ENCODE measurements at regions not wholly inside any gene's neighbourhood (a gene's known extent, or its start where the extent isn't known, plus 50 kb on each side); places are given as distances from the start of the nearest gene placed in this dataset.
A peak's percentile ranks its signal among the peaks of the same experiment; 100 is the strongest.

- no peak for DNase-seq (ENCODE audit: low read depth, low spot score)
- ChIA-PET CTCF (no interaction called here), POLR2A (no interaction called here)
- Histone ChIP-seq H3K27ac (ENCODE audit: low read depth, low read length) (no peak overlapping the region), H3K4me3 (ENCODE audit: low read depth, low read length) (no peak overlapping the region), H3K27me3 (ENCODE audit: control insufficient read depth, insufficient read depth, low read length) (no peaks in the 10 kb centered on the region), H3K9me3 (ENCODE audit: control insufficient read depth, insufficient read depth, low read length) (no peaks in the 10 kb centered on the region)
- TF ChIP-seq, protein P1, sequence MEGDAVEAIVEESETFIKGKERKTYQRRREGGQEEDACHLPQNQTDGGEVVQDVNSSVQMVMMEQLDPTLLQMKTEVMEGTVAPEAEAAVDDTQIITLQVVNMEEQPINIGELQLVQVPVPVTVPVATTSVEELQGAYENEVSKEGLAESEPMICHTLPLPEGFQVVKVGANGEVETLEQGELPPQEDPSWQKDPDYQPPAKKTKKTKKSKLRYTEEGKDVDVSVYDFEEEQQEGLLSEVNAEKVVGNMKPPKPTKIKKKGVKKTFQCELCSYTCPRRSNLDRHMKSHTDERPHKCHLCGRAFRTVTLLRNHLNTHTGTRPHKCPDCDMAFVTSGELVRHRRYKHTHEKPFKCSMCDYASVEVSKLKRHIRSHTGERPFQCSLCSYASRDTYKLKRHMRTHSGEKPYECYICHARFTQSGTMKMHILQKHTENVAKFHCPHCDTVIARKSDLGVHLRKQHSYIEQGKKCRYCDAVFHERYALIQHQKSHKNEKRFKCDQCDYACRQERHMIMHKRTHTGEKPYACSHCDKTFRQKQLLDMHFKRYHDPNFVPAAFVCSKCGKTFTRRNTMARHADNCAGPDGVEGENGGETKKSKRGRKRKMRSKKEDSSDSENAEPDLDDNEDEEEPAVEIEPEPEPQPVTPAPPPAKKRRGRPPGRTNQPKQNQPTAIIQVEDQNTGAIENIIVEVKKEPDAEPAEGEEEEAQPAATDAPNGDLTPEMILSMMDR (IDR thresholded peaks at IDR 0.05; ENCODE audit: low read depth, low read length) = no peak
Observed at GRCh38 chr3:65252266-65252665, 564.5 kb upstream of the ADAMTS9 start.

GRCh38 chr3:65251375-65251774 is 563.6 kb upstream of the ADAMTS9 start:
- H3K9me3 ChIP-seq (ENCODE audit: control insufficient read depth, insufficient read depth, low read length) = no peaks in the 10 kb centered on the region
- CTCF ChIA-PET = no interaction called here
- H3K27me3 ChIP-seq (ENCODE audit: control insufficient read depth, insufficient read depth, low read length) = no peaks in the 10 kb centered on the region
- TF ChIP-seq, protein P1 (IDR thresholded peaks at IDR 0.05; ENCODE audit: low read depth, low read length) = no peak
- H3K27ac ChIP-seq (ENCODE audit: low read depth, low read length) = no peak overlapping the region
- POLR2A ChIA-PET = no interaction called here
- H3K4me3 ChIP-seq (ENCODE audit: low read depth, low read length) = no peak overlapping the region
- DNase-seq (ENCODE audit: low read depth, low spot score) = no peak

DNA sequence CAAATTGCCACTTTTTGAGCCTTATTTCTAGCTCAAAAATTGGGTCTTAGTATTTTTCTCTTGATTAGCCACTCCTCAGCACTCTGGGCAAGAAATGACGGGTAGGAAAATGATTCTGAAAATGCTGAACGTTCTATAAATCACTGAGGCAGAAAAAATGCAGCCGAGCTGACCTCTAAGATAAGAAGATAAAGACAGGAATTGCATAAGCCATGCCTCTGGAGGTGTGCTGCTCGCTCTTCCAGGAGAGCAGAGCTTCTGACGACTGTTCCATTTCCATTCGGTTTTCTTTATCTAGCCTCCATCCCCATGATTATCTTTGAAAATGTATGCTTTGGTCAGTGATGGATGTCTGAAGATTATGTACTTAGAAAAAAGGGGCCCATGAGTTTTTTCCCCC is 558.8 kb upstream of the ADAMTS9 start:
- Histone ChIP-seq H3K27me3 (ENCODE audit: control insufficient read depth, insufficient read depth, low read length) (no peaks in the 10 kb centered on the region), H3K9me3 (ENCODE audit: control insufficient read depth, insufficient read depth, low read length) (no peaks in the 10 kb centered on the region), H3K27ac (ENCODE audit: low read depth, low read length) (no peak overlapping the region), H3K4me3 (ENCODE audit: low read depth, low read length) (no peak overlapping the region)
- TF ChIP-seq, protein P1 (IDR thresholded peaks at IDR 0.05; ENCODE audit: low read depth, low read length) = no peak
- no peak for DNase-seq (ENCODE audit: low read depth, low spot score)
- ChIA-PET CTCF (interaction anchor here (0.6 kb wide), 1 partner anchor 672 kb away, joined by 6 read pairs; no protein-coding TSS in a partner anchor), POLR2A (no interaction called here)

GRCh38 chr3:65245133-65246063 is 557.6 kb upstream of the ADAMTS9 start:
- DNase-seq (ENCODE audit: low read depth, low spot score) = no peak
- Histone ChIP-seq H3K27me3 (ENCODE audit: control insufficient read depth, insufficient read depth, low read length) (no peaks in the 10 kb centered on the region), H3K4me3 (ENCODE audit: low read depth, low read length) (no peak overlapping the region), H3K27ac (ENCODE audit: low read depth, low read length) (no peak overlapping the region), H3K9me3 (ENCODE audit: control insufficient read depth, insufficient read depth, low read length) (no peaks in the 10 kb centered on the region)
- TF ChIP-seq, protein P1 (IDR thresholded peaks at IDR 0.05; ENCODE audit: low read depth, low read length) = peak; percentile 23; the same call in 1 of the 2 replicates
- CTCF ChIA-PET = interaction anchor here (0.6 to 2.3 kb wide), 3 partner anchors 513 to 712 kb away, joined by 3 to 9 read pairs (median 4); no protein-coding TSS in a partner anchor
- POLR2A ChIA-PET = no interaction called here

DNA sequence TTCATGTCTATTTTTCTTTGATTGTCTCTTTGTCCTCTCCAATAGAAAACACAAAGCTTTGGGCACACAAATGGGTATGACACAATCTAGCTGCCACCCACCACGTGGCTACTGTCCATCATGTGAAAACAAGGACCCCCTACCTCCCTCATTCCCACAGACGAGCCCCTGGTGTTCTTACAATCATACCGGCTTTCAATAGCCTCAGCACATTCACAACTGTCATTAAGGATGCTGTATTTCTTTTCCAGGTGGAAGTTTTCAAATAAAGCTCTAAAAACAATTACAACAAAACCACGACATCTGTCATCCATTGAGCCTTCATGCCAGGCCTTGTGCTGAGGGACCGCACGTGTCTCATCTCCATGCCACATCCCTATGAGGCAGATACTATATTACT is 552.6 kb upstream of the ADAMTS9 start:
- TF ChIP-seq, protein P1 (IDR thresholded peaks at IDR 0.05; ENCODE audit: low read depth, low read length) = no peak
- no peaks in the 10 kb centered on the region for H3K9me3 ChIP-seq (ENCODE audit: control insufficient read depth, insufficient read depth, low read length)
- H3K27me3 ChIP-seq (ENCODE audit: control insufficient read depth, insufficient read depth, low read length) = no peaks in the 10 kb centered on the region
- no peak for DNase-seq (ENCODE audit: low read depth, low spot score)
- CTCF ChIA-PET = interaction anchor here (0.5 kb wide), 1 partner anchor 1896 kb away, joined by 3 read pairs; no protein-coding TSS in a partner anchor
- no peak overlapping the region for H3K27ac ChIP-seq (ENCODE audit: low read depth, low read length)
- POLR2A ChIA-PET = no interaction called here
- H3K4me3 ChIP-seq (ENCODE audit: low read depth, low read length) = no peak overlapping the region
